GM21825 (cell line): ENCODE measurements at regions not wholly inside any gene's neighbourhood (a gene's known extent, or its start where the extent isn't known, plus 50 kb on each side); places are given as distances from the start of the nearest gene placed in this dataset.

ENCODE experiments used
- ATAC-seq: cut with Tn5 transposase; IDR thresholded peaks from one replicate; pipeline ENCODE4 v1.9.1; 2021; ENCODE audit warnings: mild to moderate bottlenecking, moderate library complexity; ENCODE audit not compliant: unreplicated experiment

DNA sequence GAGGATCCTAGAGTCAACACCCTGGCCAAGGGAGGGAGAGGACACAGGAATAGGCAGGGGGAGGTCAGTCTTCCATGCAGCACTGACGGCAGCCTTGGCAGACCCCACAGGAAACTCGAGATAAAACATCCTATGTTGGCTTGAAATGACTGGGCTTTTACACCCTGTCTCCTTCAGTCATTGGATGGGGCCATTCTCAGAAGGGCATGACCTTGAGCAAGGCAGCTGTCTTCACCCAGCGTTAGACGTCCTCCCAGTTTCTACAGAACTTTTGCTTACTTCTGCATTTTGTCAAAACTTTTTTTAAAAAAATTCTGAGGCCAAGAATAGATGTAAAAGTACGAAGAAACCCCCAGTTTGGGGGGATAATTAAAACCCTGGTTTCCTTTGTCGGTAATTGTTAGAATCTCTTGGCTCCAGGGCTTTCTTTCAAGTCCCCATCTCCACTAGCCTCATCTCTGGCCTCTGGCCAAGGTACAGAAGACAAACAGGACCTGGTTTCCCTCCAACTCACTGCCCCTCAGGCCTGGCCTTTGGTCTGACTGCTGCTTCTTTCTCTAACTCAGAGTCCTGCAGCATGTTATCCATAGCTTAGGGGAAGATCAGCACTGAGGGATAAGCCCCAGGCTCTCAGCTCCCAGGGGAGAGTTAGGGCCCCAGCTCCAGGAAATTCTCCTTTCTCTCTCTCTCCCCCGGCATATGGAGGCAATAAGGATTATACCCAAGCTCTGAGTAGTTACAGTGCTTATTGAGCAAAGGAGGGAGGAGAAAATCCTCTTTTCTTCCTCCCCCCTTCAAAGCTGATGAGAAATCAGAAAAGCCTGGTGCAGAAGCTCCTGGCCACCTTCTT lies 51.6 kb upstream of the KCND3 start:
- no peak for ATAC-seq

GRCh38 chr1:112043901-112044300 lies 54.4 kb upstream of the KCND3 start:
- ATAC-seq: no peak

DNA sequence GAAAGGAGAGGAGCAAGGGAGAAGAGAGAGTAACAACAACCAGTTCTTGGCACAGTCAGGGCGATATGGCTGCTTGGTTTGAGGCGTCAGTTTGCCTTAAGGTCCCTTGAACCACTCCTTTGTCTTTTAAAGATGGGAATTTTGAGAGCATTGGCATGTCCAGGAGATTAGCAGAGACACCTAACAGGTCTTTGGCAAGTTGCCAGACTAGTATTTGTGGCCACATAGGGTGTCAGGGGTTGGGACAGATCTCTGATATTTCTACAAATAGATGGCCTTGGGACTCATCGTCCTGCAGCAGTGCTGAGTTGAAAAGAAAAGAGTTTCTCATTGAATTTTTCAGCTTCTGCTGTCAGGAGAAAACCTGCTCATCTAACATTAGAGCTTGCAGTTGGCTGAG lies 55.3 kb upstream of the KCND3 start:
- ATAC-seq: no peak

DNA sequence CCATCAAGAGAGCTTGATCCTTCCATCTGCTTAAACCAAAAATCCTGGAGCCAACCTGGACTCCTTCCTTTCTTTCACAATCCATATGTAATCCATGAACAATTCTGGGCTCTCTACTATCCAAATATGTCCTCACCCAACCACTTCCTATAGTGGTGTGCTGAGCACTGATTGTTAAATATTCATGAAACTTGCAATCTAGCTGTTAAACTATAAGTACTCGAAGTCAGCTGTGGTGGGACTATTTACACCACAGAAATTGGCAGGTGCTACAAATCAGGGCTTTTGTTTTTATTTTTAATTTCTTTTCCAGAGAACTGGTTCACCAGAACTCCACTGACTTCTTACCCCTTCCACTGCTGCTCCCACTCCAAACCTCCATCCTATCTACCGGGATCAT lies 57.2 kb upstream of the KCND3 start:
- no peak for ATAC-seq

DNA sequence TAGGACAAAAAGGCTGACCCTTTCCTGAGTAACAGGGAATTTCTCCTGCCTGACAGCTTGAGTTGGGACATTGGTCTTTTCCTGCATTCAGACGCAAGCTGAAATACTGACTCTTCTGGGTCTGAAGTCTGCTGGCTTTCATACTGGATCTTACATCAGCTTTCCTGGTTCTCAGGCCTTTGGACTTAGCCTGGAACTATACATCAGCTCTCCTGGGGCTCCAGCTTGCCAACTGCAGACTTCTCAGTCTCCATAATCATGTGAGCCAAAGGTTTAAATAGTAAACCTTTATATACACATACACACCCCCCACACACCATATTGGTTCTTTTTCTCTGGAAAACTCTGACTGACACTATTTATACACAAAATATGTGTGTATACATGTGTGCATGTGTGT lies 59.0 kb upstream of the KCND3 start:
- ATAC-seq: no peak

GRCh38 chr1:112054510-112054909 lies 65.0 kb upstream of the KCND3 start:
- no peak for ATAC-seq

DNA sequence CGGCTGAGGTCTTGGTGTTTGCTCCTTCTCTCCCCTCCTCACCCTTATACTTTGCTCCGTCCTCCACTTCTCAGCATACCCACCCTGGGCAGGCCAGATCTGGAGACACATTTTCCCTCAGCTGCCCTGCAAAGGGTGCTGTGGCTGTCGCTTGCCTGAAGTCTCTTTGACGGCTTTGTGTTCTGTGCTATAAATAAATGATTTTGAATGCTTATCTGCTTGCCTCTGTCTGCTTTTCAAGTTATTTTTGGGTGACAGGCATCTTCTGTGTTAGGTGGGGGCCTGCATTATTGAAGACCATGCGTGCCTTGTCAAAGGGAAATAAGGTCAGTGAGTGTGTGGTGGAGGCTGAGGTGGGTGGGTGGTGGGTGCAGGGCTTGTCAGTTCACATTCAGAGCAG lies 66.9 kb upstream of the KCND3 start:
- no peak for ATAC-seq

DNA sequence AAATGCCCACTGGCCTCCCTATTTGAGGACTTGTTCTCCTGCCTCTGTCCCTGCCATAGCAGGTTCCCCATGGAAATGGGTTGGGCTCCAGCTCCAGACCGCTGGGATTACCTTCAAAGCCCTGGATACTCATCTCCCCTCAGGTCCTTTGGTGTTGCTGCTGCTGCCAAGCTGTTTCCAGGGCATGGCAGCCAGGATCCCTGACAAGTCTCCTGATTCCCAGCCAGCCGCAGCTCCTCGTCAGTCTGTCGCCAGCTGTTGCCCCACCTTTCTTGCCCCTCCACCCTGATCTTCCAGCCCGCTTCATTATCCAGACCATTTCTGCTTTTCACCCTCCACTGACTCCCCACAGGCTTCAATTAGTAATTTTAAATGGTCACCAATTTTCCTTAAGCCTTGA lies 68.3 kb upstream of the KCND3 start:
- no peak for ATAC-seq

GRCh38 chr1:112058815-112059450 lies 69.5 kb upstream of the KCND3 start:
- no peak for ATAC-seq

GRCh38 chr1:112059679-112060078 lies 70.2 kb upstream of the KCND3 start:
- ATAC-seq: no peak

DNA sequence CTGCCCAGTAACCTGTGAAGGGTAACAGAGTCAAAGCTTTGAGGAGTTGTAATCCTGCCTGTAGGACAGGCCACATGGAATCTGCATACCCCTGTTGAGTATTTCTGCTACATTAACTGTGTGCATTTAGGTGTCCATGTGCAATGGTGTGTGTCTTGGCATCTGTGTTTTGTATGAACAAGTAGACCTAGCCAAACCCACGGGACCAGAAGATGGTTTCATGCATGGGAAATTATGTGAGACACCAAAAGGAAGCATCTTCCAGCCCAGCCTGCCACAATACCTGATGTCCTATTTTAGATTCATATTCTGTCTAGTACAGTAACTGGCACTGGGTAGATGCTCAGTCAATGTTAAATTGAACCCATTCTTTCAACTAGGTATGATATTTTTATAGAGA lies 70.8 kb upstream of the KCND3 start:
- no peak for ATAC-seq

DNA sequence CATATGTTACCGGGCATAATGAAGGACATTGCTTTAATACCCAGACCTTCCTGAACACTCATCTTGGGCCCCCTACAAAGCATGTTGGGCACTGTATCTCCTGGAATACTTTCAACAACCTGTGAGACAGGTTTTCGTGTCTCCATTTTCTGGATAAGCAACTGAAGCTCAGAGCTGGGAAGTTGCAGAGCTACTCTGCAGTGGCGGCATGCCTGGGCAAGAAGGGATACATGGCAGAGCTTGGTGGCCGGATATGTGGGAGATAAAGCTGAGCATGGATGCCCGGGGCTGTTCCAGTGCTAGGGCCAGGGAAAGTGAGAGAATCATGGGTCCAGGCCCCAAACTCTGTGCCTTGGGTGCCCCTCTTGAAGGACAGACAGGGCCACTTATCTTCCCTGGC lies 71.6 kb upstream of the KCND3 start:
- no peak for ATAC-seq

DNA sequence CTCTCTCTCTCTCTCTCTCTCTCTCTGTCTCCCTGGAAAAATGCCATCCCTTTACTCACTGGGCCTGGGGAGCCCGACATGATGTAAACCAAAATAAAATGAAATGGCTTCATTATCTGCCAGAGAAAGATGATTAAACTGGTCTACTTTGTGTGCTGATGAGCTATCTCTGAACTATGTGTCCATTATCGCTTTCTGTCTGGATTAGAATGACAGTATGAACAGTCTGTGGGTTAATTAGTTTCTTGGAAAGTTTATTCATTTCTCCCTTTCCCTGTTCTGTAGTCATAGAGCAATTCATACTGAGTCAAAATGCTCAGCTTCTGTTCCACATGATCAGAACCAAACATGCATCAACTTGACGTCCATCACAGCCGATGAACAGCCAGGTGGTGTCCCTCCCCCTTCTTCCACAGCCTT lies 72.4 kb upstream of the KCND3 start:
- no peak for ATAC-seq

GRCh38 chr1:112063781-112064728 lies 74.6 kb upstream of the KCND3 start:
- no peak for ATAC-seq

- ATAC-seq: no peak
Observed at GRCh38 chr1:112067989-112068388, 78.5 kb upstream of the KCND3 start.

GRCh38 chr1:112070677-112071076 lies 81.2 kb upstream of the KCND3 start:
- no peak for ATAC-seq

- ATAC-seq: no peak
Observed at GRCh38 chr1:112074711-112075110, 85.2 kb upstream of the KCND3 start.

DNA sequence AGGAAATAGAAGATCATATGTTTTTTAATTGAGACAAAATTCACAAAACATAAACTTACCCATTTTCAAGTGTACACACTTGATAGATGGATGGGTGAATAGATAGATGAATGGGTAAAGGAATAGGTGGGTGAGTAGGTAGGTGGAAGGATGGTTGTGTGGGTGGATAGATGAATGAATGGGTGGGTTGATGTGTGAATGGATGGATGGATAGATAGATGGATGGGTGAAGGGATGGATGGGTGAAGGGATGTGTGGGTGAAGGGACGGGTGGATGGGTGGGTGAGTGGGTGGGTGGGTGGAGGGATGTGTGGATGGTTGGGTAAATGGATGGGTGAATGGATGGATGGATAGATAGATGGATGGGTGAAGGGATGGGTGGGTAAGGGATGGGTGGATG lies 86.1 kb upstream of the KCND3 start:
- ATAC-seq: no peak

GRCh38 chr1:112079446-112079845 lies 90.0 kb upstream of the KCND3 start:
- ATAC-seq: no peak

DNA sequence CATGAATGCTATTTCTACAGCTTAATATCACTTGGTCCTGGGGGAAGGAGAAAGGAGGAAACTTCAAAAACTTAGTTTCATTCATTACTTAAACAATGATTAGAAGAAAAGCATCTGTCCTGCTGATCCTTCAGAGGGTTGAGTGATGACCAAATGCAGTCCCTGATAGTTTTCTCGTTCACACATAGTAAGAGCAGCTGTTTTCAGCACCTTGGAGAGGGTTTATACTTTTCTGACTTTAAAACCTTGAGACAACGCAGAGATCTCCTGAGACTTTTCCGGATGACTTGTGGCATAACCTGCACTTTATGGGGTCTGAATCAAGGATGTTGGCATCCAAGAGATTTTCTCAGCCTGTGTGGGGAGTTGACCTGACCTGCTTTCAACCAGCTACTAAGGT lies 94.0 kb upstream of the KCND3 start:
- no peak for ATAC-seq

DNA sequence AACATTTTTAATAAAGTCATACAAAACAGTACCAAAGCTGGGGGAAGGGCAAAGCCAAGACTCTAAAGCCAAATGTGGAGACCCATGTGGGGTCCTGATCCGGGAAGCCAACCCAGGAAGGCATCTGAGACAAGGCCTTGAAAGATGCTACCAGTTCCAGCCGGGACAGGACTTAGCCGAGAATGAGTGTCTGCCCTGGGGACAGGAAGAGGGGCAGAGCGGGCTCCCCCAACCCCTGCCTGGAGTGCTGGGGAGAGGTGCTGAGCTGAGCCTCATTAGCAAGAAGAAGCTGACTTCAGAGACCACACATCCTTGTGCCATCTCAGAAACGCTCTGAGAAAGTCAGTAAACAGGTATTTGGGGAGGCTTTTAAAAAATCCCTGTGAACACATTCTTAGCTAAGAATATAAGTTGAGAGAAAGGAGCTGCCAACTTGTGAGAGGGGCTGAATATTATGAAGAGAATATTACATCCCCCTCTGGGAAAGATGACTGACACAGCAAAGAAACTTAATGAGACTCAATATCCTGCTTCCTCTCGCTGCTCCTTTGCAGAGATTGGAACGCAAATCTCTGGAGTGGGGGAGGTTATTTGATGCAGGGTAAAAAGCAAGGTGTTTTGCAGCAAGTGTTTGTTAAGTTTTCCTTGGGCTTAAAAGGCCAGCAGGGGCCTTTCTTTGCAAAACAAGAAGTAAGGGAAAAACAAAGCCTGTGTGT lies 103.3 kb upstream of the KCND3 start:
- no peak for ATAC-seq
